HG02678 (cell line): ENCODE measurements at regions not wholly inside any gene's neighbourhood (a gene's known extent, or its start where the extent isn't known, plus 50 kb on each side); places are given as distances from the start of the nearest gene placed in this dataset.

ENCODE experiments used
- ATAC-seq: cut with Tn5 transposase; IDR thresholded peaks from one replicate; pipeline ENCODE4 v1.9.1; 2021; ENCODE audit warnings: mild to moderate bottlenecking, moderate library complexity; ENCODE audit not compliant: unreplicated experiment

DNA sequence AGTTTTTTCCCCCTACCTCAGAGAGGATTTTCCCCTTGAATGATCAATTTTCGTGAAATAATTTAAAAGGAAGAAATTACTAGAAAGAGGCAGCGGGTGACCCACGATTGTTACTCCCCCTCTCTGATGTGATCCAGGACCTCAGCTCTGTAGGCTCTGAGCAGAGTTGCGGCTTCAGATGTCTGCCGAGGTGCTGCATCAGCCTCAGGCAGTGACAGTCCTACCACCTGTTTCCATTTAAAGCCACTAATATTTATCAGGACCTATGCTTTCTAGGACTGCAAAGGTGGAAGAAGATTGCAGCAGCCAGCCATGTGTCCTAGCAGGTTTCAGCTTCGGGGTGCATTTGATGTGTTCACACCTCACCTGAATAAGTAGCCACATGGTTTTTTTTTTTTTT, 294.8 kb upstream of the C2CD4B start:
- no peak for ATAC-seq

GRCh38 chr15:62462268-62462667, 297.2 kb upstream of the C2CD4B start:
- no peak for ATAC-seq

GRCh38 chr15:62462721-62463120, 297.6 kb upstream of the C2CD4B start:
- ATAC-seq: no peak

- ATAC-seq: no peak
Measured at GRCh38 chr15:62464705-62465104, 299.6 kb upstream of the C2CD4B start.

DNA sequence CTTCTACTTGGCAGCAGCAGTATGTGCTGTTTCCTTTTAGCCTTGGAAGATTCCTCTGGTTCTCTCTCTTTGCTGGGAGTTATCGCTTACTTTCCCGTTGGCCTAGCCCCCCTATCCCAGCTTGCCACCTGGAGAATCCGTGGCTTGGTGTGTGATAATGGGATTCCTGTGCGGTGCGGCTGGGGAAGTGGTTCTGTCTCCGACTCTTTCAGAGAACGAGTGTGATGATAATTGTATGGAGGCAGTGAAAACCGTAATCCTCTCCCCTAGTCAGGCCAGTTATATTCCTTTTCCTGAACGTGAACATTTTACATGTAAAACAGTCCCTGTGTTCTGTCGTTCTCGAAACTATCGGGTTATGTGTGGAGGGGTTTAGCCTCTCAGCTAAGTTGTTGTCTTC, 300.1 kb upstream of the C2CD4B start:
- no peak for ATAC-seq

- ATAC-seq: no peak
Measured at GRCh38 chr15:62469478-62469873, 304.4 kb upstream of the C2CD4B start.

GRCh38 chr15:62469874-62470688, 305.0 kb upstream of the C2CD4B start:
- no peak for ATAC-seq

- ATAC-seq: no peak
Measured at GRCh38 chr15:62472616-62473299, 307.7 kb upstream of the C2CD4B start.

GRCh38 chr15:62474021-62474770, 309.1 kb upstream of the C2CD4B start:
- no peak for ATAC-seq

- no peak for ATAC-seq
Measured at GRCh38 chr15:62474771-62475124, 309.7 kb upstream of the C2CD4B start.

- ATAC-seq: no peak
Measured at GRCh38 chr15:62475591-62475990, 310.5 kb upstream of the C2CD4B start.

- no peak for ATAC-seq
Measured at GRCh38 chr15:62476163-62476562, 311.1 kb upstream of the C2CD4B start.

DNA sequence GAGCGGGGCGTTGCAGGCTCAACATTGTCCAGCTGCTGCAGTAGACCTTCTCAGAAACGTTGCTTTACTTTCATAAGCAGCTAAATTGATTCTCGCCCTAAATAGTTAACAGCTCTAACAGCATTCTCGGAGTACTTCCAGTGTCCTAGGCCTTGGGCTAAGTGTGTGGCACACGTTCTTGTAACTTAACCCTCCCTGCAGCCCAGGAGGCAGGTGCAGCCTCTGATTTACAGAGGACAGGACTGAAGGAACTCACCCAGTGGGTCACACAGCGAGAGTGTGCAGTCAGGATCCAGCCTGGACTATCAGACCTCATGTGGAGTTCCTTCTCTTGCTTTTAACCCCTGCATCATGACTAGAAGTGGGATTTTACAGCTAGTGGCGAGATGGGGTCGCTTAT, 312.8 kb upstream of the C2CD4B start:
- no peak for ATAC-seq

GRCh38 chr15:62482785-62483429, 317.8 kb upstream of the C2CD4B start:
- peak; percentile 75 for ATAC-seq

DNA sequence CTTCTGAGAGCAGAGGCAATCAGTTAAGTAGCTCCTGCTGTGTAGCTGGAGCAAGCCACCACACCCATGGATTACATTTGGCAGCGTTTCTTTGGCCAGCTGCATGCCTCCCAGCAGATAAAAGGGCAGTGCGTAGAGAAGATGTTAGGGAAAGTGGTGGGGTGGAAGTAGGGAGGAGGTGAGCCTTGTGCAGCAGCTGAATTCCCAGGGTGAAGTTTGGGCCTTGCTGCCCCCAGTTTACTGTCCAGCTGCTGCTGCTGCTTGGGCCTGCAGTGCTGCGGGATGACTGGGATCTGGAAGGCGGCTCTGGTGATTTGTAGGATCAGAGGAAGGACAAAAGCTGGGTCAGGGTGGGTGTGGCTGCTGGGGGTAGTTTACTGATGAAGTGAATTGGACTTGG, 318.7 kb upstream of the C2CD4B start:
- no peak for ATAC-seq

DNA sequence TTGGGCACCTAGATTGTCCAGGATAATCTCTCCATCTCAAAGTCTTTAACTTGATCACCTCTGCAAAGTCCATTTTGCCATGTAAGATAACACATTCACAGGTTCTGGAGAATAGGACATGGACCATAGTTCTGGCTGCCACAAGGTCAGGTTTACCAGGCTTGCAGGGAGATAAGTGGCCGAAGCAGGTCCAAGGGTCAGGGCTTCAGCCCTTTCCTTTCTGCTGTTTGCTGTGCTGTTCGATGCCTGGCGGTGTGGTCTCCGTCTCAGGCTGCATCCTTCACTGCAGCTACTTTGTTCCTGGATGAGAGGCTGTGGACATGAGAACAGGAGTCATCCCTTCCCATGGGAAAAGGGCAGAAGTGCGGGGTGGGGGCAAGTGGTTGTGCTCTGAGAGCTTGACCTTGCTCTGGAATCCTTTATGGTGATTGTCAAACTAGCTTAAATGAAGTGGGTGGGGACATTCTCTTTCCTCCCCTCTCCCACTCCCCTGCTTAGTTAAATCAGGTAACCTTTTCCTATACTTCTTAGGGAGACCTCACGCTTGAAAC, 320.2 kb upstream of the C2CD4B start:
- ATAC-seq: no peak

DNA sequence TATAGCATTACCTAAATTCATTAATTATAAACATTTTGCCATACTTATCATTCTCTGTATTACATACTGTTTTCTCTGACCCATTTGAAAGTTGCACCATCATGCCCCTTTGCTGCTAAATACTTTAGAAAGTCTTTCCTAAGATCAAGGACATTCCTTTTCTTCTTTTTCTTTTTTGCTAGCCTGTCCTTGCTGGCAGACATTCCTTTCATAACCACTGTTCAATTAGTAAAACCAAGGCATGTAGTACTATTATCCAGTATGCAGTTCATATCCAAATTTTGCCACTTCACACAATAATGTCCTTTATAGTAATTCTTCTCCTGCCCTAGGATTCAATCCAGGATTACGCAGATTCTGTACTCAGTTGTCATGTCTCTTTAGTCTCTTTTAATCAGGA, 321.0 kb upstream of the C2CD4B start:
- no peak for ATAC-seq

DNA sequence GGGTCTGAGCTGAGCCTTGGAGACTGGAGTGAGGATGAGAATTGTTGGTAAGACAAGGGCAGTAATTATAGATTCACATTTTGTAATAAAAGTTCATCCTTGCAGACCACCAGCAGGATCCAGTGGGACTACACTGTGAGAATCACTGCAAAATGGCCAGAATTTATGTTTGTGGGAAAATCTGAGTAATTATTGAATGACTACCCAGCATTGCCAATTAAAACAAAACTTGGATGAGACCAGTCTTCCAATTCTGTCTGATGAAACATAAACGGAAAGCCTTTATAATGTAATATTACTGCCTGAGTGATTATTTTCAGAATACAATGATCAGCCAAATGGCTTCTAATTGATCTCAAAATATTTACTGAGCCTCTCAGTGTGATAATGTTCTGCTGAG, 323.3 kb upstream of the C2CD4B start:
- no peak for ATAC-seq

- no peak for ATAC-seq
Measured at GRCh38 chr15:62491642-62492041, 326.6 kb upstream of the C2CD4B start.

GRCh38 chr15:62492900-62493299, 327.8 kb upstream of the C2CD4B start:
- ATAC-seq: no peak

DNA sequence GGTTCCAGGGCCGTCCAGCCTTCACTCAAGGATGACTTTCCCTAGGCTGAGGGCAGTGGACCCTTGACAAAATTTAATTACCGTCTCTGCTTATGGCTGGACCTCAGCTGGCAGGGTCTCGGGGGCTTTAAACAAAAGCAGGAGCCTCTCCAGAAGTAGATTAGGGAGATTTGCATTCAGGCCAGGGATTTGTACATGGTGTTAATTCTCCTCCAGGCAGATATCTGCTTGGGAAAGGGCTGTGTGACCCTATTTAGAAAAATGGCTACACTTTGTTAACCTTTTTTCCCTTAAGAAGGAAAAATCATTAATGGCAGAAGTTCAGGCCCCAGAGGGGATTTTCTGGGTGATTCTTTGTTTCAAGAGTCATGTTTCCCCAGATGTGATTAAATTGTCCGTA, 329.1 kb upstream of the C2CD4B start:
- ATAC-seq: no peak
